Inflammatory macrophage (primary cell): ENCODE measurements at regions not wholly inside any gene's neighbourhood (a gene's known extent, or its start where the extent isn't known, plus 50 kb on each side); places are given as distances from the start of the nearest gene placed in this dataset.

Experiments
- DNase-seq, 2 donors: peaks; one replicate each; pipeline ENCODE4 v3.0.0-alpha.2; 2020 to 2022

DNA sequence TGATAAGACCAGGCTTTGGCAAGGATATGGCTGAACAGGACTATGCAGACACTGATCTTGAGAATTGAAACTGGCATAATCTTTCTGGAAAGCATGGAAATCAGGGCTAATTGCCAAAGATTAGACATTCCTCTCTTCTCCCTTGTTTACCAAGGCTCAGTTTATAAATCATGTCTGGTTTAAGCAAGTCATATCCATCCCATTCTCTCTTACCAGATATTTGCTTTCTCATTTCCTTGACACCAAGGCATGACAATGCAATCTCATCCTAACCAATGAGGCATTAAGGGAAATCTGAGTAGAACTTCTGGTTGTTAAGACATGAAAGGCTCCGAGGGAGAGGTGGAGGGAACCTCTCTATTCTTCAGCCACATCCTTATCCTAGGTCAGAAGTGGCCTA is 110.3 kb upstream of the CEP85L start:
- no peak for DNase-seq

DNA sequence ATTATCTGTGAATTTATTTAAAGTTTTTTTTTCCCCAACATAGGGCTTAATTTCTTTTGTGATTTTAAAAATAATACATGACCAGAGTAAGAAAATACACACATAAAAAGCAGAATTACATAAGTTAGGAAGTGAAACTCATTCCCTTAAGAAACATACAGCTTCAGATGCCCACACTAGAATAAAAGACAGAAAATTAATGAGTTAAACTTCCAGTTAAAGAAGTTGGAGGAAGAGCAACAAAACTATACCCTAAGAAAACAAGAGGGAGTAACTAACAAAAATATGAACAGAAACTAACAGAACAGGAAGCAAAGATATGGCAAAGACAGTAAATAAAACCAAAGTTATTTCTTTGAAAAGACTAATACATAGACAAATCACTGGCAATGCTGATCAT is 107.6 kb upstream of the CEP85L start:
- peak in 1 of 2 donors; percentile 67 for DNase-seq

DNA sequence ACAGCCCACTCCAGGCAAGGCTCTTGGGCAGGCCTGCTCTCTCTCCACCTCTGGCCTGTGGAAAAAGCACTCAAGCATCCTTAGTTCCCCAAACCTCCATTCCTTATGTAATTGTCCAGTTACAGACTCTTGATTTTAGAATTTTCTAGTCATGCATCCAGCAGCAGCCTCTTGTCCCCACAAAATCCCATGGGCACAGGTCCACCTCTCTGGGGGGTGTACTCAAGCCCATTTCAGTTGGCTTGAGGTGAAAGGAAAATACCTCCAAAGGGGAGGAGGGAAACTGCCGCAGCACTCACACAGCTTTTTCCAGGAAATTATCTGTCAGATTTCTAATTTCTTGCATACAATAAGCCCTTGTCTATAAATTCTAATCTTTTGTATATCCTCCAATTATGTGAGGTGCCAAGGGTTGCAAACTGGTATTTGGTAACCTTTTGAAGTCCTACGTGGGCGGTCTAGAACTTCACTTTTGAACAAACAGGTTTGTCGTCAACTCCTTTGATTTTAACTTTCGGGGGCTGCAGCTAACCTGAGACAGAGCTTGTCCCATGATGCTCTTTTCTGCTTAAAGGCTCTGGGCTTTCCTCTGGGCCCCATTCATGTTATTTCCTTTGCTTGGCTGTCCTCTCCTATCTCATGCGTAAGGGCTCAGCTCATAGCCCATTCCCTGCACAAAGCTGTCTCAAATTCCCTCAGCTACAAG is 104.7 kb upstream of the CEP85L start:
- no peak for DNase-seq

DNA sequence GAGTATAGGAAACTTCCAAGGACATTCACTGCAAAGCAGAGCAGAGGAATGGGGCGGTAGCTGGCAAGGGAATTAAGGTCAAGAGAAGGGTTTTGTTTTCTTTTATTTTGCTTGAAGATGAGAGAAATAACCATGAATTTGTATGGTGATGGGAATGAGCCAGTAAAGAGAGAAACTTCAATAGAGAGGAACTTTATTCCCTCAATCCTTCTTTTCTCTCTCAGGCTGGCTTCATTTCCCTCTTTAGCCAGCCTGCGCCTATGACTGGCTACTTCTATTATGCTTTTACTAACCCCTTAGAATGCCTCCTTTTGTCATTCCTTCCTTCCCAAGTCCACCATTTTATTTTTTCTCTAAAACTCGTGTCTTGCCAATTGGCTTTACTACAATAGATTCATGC is 101.4 kb upstream of the CEP85L start:
- no peak for DNase-seq

DNA sequence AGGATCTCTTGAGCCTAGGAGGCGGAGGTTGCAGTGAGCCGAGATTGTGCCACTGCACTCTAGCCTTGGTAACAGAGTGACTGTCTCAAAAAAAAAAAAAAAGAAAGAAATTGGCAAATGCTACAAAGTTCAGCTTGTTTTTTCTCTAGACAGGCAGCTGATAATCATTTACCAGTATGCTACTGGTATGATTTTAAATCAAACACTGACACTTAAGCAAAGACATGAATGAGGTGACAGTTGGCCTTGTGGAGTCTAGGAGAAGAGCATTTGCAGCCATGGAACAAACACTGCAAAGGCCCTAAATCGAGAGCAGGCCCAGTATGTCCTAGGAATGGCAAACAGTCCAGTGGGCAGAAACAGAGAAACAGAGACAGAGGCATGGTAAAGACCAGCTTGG is 99.7 kb upstream of the CEP85L start:
- no peak for DNase-seq

DNA sequence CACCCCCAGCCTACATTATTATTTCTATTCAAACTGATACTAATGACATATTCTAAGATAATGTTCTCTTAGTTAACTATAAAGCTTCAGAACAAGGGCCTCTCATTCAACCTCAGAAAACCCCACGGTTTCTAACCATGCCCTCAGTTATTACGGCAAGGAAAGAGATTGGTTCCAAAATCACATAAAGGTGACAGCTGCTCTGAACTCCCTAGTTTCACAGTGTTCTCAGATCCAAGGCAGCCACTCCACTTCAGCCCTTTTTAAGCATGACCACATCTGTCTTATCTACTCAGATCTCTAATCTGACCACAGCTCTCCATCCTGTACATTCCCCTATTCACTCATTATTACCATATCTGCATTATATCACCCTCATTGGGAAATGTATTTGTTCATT is 98.8 kb upstream of the CEP85L start:
- no peak for DNase-seq

DNA sequence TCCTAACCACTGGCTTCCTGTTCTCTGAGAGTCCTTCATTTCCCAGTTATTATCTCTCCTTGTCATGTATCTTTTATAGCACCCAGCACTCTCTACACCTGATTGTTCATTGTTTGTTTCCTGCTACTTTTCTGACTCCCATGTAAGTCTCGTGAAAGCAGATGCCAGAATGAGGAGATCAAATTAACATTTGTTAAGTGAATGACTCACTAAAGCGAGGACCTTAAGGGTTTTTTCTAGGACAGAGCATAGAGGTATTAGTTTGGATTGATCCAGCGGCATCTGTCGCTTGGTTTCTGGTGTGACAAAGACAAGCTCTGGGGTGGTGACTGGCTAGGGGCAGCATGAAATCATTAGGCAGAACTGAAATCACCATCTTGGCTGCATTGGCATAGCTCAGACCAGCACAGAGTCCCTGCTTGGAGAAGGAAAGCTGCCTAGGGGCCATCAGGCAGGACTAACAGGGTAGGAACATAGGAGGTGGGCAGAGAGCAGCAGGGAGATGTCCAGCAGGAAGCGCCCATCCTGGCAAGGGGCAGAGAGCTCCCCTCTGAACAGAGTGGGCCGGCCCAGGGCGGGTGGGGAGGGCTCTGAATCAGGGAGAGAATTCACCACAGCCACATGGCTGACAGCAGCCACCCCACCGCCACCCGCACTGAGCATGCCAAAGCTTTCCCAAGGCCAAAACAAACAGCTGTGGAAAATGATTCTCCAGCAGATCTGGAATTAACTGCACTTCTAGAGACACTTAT is 97.1 kb upstream of the CEP85L start:
- DNase-seq = no peak

DNA sequence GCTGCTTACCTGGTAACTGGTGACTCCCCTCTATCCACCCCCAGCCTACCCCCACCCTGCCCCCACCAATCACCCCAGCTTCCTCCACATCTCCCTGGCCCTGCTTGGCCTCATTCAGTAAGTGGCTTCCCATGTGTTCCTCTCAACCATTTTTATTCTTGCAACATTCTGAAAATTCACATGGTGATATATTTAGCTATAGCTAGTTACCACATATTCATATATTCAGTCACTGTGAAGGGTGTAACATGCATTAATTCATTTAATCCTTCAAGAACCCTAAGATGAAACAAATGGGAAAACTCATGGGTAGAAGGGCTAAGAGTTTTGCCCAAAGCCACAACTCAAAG is 95.4 kb upstream of the CEP85L start:
- peak; percentile 54 to 75 for DNase-seq

DNA sequence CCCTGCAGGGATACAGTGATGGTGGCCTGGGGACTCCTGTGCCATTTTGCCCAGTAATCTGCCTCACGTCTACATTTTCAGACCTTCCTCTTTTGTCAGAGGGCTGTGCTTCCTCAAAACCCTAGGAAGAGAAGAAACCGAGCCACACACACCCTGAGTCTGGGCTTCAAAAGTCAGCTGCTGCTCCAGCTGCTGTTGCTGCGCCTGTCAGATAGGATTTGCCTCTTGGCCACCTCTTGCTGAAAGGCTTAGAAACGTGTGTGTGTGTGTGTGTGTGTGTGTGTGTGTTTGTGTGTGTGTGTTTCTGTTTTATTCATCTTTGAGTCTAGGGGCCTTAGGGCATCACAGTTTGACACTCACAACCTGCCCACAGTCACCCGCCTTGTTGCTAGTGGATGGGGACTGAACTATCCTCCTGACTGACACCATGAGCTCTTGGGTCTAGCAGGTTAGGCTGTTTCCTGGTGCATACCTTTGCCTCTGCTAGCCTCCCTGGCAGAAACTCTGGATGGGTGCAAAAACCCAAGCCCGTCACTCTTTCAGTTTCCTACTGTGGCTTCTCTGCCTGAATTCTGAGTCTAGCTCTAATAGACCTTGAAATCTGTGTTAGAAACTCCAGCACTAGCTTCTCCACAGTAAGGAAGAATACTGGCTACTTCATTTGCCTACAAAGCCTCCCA is 94.9 kb upstream of the CEP85L start:
- peak; percentile 90 to 92 for DNase-seq

DNA sequence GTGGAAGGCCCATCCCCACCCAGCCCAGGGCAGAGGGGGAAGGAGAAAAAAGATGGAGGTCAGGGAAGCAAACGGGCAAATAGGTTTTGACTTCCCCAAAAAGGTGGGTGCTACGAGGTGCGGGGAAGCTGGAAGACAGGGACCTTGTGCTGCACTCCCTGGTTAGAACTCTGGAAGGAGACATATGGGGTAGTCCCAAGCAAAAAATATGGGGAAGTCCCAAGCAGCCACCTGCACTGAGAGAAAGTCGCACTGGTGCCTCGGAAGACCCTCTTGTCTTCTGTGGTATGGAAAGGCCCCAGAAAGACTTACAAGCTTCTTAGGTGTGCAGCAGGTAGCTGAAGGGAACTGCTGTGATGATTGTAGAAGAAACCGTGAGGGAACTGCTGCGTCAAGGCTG is 93.8 kb upstream of the CEP85L start:
- DNase-seq = no peak

DNA sequence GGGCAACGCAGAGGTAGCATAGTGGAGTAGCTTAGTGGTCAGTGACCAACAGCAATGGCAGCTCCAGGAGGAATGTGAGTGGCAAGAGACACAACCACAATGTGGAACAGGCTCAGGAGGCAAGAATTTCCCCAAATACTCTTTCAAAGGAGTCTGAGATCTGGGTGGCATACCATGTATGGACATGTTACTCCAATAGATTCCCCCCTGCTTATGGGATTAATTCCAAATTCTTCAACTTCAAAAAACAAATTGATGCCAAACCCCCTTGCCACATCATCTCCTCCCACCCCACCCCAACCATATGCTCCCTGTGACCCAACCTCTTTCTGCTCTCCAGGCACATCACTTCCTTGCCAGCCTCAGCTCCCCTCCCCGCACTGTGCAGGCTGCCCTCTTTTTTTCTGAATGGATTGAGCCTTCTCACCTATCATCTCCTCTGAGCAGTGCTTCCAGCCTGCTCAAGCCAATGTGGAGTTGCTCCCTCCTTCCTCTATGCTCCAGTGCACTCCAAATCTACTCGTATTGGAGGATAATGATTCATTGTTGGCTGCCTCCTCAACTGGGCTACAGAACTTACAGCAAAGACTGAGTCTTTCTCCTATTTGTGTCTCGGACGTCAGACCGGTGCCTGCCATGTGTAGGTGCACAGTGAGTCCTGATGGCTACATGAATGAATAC is 93.0 kb upstream of the CEP85L start:
- no peak for DNase-seq

DNA sequence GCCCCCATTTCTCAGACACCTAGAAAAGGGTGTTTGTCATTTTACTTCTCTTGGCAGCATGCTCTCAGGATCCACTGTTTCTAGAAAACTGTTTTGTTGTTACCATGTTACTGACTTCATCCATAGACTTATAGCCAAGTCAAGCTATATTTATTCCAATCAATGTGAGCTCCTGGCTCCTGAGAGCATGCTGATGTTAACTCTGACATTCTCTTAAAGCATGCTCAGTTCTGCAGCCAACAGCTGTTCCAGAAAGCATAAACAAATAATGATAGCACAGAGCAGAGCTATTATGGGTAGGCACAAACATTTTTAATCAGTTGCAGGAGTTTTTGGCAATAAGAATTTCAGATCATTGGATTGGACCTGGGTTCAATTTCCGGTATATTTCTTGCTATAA is 92.4 kb upstream of the CEP85L start:
- no peak for DNase-seq

DNA sequence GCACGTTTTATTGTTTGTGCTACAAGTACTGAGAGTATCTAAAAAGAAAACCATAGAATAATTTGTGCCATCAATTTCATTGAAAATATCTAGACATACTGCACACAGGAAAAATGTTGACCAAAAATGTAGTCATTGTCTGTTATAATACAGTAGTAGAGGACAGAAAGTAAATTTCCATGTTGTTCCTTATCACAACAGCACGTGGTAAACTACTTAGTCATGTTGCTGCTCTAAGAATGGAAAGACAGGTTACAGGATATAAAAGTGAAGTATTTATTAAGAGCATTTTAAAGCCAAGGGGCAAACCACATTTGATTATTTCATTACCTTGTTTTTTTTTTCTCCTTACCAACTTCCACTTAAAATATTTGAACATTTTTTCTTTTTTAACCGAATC is 89.0 kb upstream of the CEP85L start:
- no peak for DNase-seq

DNA sequence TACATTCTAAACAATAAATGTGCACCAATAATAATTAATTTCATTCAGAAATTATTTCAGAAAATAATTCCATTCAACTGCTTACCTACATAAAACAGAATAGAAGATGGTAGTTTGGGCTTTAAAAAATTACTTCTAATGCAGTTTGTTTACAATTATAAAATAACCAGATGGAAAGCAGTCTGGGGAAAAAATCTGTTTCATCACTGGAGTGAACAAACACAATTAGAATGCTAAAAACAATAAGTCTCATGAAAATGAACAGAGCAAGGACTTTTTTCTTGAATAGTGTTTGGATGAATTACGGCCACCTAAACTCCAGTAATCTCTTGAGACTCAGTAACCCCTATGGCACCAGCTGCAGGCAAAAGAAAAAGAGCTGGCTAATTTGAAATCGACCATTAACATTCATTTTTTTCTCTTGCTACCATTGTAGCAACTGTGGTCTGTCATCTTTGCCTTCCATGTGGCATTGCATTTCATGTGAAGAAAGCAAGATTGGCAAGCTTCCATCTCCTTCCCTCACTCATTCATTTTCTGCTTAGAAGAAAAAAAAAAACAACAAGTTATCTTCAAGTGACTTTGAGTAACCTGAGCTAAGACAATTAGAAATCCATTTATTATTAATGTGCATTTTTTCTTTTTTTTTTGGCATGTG is 88.4 kb upstream of the CEP85L start:
- DNase-seq = no peak

DNA sequence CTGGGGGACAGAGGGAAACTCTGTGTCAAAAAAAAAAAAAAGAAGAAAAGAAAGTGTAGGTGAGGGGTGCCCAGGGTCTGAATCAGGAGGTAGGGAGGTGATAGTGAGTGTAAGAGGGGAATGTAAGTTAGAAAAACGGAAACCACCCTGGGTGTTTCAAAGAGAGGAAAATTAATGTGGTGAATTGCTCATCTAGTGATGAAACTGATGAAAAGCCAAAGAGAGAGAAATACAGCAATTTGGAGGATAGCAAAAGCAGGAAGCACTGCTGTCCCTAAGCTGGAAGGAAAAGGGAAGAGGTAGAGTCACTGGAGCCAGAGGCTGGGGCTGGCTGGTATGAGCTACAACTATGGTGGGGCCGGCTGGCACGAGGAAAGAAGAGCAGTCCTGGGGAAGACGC is 85.0 kb upstream of the CEP85L start:
- DNase-seq = no peak

DNA sequence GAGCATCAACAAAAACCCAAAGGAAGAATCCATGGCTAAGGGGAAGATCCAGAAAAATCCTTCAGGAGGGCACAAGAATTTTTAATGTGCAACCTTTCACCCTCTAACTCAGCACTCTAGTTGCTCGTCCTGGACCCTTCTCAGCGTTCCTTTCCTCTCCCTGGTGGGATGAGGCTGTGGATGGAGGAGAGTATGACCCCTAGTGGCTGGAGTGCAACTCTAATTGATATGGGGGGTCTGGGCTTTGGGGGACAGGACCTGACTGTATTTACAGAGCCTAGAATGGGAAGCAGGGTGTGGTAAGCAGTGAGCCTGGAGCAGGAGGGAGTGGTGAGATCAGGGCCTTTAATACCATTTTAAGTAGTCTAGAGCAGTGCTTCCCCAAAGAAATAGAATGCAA is 83.9 kb upstream of the CEP85L start:
- no peak for DNase-seq

DNA sequence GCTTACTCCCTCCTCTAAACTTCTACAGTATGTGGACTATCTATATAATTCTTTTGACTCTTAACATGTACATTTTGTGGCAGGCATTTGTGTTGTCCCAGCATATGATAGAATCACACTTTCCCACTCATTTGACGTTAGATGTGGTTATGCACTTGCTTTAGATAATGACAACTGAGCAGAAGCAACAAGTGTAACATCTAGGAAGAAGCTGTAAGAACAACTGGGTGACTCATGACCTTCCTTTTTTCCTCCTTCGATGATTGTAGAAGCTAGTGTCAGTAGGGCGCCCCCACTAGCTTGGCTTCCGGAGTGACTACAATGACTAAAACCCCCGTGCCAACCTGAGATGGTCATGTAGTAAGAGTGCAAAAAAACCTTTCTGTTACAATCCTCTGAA is 74.6 kb upstream of the CEP85L start:
- peak; percentile 82 to 92 for DNase-seq

DNA sequence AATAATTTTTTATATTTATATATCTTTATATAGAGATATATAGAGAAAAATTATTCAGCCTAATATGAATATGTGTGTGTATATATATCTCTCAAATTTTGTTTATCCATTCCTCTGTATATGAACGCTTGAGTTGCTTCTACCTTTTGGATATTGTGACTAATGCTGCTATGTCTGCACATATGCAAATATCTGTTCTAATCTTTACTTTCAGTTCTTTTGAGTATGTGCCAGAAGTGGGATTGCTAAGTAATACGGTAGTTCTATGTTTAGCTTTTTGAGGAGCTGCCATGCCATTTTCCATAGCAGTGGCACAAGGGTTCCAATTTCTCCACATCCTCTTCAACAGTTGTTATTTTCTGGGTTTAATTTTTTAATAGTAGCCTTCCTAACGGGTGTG is 72.8 kb upstream of the CEP85L start:
- DNase-seq = no peak

DNA sequence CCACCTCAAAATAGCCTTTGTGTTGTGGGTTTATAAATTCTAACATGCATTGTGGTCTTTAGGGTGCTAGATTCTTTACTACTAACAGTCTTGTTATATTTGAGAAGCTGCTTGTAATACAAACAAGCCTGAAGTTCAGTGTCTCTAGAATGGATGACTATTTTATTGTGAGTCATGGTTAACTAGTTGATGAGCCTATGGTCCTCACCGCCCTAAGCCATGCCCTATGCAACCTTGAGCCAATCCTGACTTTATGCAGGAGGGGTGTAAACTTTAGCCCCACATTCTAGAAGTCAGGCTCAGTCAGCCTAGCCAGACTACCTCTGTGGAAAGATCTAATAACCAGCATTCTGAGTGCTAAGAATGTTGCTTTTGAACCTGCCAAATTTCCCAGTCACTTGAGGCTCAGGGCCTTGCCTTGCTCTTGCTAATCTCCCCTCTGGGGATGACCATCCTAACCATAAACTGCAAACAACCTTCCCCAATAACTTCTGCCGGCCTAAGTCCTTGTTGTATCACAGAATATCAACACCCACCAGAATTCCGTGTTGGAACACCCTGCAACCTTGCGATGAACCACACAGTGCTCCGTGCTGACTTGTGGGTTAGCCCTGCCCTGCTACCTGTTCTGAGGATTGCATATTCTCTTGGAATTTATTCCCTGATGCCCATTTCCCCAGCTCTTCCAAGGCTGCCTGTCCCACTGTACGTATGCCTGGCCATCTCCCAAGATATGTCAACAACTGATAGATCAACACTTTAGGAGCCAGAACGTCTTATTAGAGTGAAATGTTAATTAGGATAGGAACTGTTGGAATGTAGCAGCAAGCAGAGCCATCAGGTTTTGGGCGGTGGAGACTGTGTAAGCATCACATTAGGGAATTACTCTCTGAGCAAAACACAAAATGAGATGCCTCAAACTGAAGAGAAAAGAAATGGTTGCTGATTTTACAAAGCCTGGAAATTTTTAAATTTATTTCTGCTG is 71.7 kb upstream of the CEP85L start:
- DNase-seq = no peak

DNA sequence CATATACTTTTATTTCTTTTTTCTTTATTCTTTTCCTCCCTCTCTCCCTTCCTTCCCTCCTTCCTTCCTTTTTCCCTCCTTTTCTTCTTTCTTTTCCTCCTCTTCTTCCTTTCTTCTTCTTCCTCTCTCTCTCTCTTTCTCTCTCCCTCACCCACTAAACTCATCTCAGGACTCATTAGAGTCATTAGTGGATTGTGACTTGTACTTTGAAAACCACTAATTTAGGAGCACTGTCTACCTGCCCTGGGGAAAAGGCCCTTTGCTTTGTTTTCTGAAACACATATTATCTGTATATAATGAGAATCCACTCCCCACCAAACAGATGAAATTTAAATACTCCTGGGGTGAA is 68.7 kb upstream of the CEP85L start:
- DNase-seq = no peak

DNA sequence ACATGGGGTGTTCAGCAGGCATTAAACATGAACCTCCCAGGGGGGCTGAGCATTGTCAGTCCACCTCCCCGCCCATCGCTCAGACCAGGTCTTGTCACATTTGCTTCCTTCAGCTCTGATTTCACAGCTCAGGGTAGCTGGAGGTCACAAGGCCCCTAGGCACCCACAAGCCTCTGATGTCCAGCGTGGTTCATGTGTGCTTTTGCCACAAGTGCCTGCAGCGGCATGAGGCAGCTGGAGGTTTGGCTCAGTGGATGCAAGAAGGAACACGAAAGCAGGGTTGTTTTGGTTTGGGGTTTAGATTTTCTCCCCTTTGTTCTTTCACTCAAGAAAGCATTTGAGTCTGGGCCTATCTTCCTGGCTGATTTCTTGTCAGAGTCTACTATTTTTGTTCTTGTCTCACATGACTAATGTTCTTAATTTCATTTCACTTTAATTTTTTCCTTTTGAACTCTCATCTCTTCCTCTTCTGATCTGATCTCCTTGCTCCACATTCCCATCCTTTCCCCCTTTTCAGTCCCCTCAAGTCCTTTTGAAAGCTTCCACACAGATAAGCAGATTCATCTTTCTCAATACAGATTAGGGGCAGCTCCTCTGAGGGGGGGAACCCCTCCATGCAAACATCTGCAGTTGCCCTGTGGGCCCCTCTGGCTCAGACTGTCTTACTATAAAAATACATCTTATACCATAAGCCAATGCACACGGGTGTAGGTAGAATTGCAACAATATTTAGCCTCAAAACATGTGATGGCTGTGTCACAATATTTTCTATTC is 68.1 kb upstream of the CEP85L start:
- no peak for DNase-seq
